Astrocyte (in vitro differentiated cells and primary cell): ENCODE measurements at regions not wholly inside any gene's neighbourhood (a gene's known extent, or its start where the extent isn't known, plus 50 kb on each side); places are given as distances from the start of the nearest gene placed in this dataset.

Experiments used
- DNase-seq: peaks from one replicate; pipeline ENCODE4 v3.0.0-alpha.2; 2010; ENCODE audit warnings: low read depth
- FAIRE-seq: peaks from 2 replicates; lab custom pipeline; 2011; peaks lifted over from hg19 to GRCh38; lab: Jason Lieb, UNC
- H2AFZ ChIP-seq: 2 replicates; pipeline ENCODE4 v1.6.0; 2012; ENCODE audit warnings: low read depth, low read length, inconsistent platforms
- H3K27ac ChIP-seq: 2 replicates; pipeline ENCODE4 v1.5.1; 2011; ENCODE audit warnings: low read depth, low read length, inconsistent platforms
- H3K27me3 ChIP-seq: 2 replicates; pipeline ENCODE4 v1.6.0; 2011; ENCODE audit warnings: low read length, inconsistent platforms; ENCODE audit not compliant: insufficient read depth
- H3K36me3 ChIP-seq: 2 replicates; pipeline ENCODE4 v1.5.1; 2011; ENCODE audit warnings: low read length, inconsistent platforms; ENCODE audit not compliant: insufficient read depth
- H3K4me1 ChIP-seq: 2 replicates; pipeline ENCODE4 v1.5.1; 2011; ENCODE audit warnings: low read length, inconsistent platforms; ENCODE audit not compliant: insufficient read depth
- H3K4me2 ChIP-seq: 2 replicates; pipeline ENCODE4 v1.6.0; 2012; ENCODE audit warnings: low read length, inconsistent platforms
- H3K4me3 ChIP-seq: 2 replicates; pipeline ENCODE4 v1.5.1; 2011; ENCODE audit warnings: low read depth, mild to moderate bottlenecking, low read length, inconsistent platforms; ENCODE audit not compliant: insufficient read depth
- H3K79me2 ChIP-seq: 2 replicates; pipeline ENCODE4 v1.6.0; 2012; ENCODE audit warnings: mild to moderate bottlenecking, low read length, inconsistent platforms; ENCODE audit not compliant: insufficient read depth
- H3K9ac ChIP-seq: 2 replicates; pipeline ENCODE4 v1.6.0; 2012; ENCODE audit warnings: mild to moderate bottlenecking, low read length, inconsistent platforms
- H3K9me3 ChIP-seq: 2 replicates; pipeline ENCODE4 v1.5.1; 2012; ENCODE audit warnings: low read depth, mild to moderate bottlenecking, low read length, inconsistent platforms; ENCODE audit not compliant: insufficient read depth
- H4K20me1 ChIP-seq: 2 replicates; pipeline ENCODE4 v1.6.0; 2012; ENCODE audit warnings: low read length, inconsistent platforms; ENCODE audit not compliant: insufficient read depth
- H3K27ac Mint-ChIP-seq: one replicate; pipeline ENCODE4 v1.8.0; 2021; ENCODE audit warnings: mild to moderate bottlenecking, mixed read lengths; ENCODE audit not compliant: unreplicated experiment
- H3K27me3 Mint-ChIP-seq: one replicate; pipeline ENCODE4 v1.8.0; 2021; ENCODE audit warnings: low read depth, mixed read lengths; ENCODE audit not compliant: unreplicated experiment
- H3K36me3 Mint-ChIP-seq: one replicate; pipeline ENCODE4 v1.8.0; 2021; ENCODE audit warnings: low read depth, mixed read lengths; ENCODE audit not compliant: unreplicated experiment
- H3K4me1 Mint-ChIP-seq: one replicate; pipeline ENCODE4 v1.8.0; 2021; ENCODE audit warnings: low read depth, mixed read lengths; ENCODE audit not compliant: unreplicated experiment
- H3K4me3 Mint-ChIP-seq: one replicate; pipeline ENCODE4 v1.8.0; 2021; ENCODE audit warnings: mild to moderate bottlenecking, moderate library complexity, mixed read lengths; ENCODE audit not compliant: unreplicated experiment
- H3K9me3 Mint-ChIP-seq: one replicate; pipeline ENCODE4 v1.8.0; 2021; ENCODE audit warnings: mild to moderate bottlenecking, mixed read lengths; ENCODE audit not compliant: unreplicated experiment
- EZH2 ChIP-seq: IDR thresholded peaks from 2 replicates; pipeline ENCODE4 v1.6.1; 2012; ENCODE audit warnings: mild to moderate bottlenecking, low read length, inconsistent platforms; ENCODE audit not compliant: insufficient read depth
- TF ChIP-seq, protein P1 (sequence below): IDR thresholded peaks from 2 replicates; pipeline ENCODE4 v1.5.1; 2011; ENCODE audit warnings: low read depth, mild to moderate bottlenecking, inconsistent platforms, low read length, moderate library complexity; ENCODE audit not compliant: insufficient read depth

DNA sequence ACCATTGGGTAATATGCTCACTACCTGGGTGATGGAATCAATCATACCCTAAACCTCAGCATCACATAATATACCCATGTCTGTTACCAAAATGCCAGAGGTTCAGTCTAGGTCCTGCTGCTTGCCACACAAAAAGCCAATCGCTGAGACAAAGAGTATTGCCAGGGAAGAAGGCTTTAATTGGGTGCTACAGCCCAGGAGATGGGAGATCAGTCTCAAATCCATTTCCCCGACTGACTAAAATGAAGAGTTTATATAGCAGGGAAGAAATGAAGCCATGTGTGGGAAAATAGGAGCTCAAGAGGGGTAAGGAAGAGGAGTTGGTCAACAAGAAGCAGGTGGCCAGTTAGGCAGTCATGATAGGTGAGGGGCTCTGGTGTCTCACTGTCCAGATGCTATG lies 149.6 kb downstream of the QRSL1 start:
- H3K9me3 Mint-ChIP-seq: peaks cover 12% of the 10 kb centered on the region
- H3K4me2 ChIP-seq: no peak overlapping the region
- H2AFZ ChIP-seq: no peak overlapping the region
- no peak overlapping the region for H3K27ac Mint-ChIP-seq
- no peaks in the 10 kb centered on the region for H4K20me1 ChIP-seq
- H3K4me1 ChIP-seq: no peaks in the 10 kb centered on the region
- DNase-seq (no peak), FAIRE-seq (no peak)
- TF ChIP-seq EZH2: no peak
- TF ChIP-seq, protein P1, sequence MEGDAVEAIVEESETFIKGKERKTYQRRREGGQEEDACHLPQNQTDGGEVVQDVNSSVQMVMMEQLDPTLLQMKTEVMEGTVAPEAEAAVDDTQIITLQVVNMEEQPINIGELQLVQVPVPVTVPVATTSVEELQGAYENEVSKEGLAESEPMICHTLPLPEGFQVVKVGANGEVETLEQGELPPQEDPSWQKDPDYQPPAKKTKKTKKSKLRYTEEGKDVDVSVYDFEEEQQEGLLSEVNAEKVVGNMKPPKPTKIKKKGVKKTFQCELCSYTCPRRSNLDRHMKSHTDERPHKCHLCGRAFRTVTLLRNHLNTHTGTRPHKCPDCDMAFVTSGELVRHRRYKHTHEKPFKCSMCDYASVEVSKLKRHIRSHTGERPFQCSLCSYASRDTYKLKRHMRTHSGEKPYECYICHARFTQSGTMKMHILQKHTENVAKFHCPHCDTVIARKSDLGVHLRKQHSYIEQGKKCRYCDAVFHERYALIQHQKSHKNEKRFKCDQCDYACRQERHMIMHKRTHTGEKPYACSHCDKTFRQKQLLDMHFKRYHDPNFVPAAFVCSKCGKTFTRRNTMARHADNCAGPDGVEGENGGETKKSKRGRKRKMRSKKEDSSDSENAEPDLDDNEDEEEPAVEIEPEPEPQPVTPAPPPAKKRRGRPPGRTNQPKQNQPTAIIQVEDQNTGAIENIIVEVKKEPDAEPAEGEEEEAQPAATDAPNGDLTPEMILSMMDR: no peak
- H3K79me2 ChIP-seq: no peaks in the 10 kb centered on the region
- no peak overlapping the region for H3K9ac ChIP-seq
- H3K36me3 ChIP-seq: no peaks in the 10 kb centered on the region
- H3K9me3 ChIP-seq: peaks cover 6% of the 10 kb centered on the region
- H3K4me3 ChIP-seq: no peak overlapping the region
- no peak overlapping the region for H3K4me3 Mint-ChIP-seq
- no peaks in the 10 kb centered on the region for H3K36me3 Mint-ChIP-seq
- H3K27me3 ChIP-seq: no peaks in the 10 kb centered on the region
- no peak overlapping the region for H3K27ac ChIP-seq
- peaks cover 5% of the 10 kb centered on the region for H3K27me3 Mint-ChIP-seq
- peaks cover 9% of the 10 kb centered on the region for H3K4me1 Mint-ChIP-seq

DNA sequence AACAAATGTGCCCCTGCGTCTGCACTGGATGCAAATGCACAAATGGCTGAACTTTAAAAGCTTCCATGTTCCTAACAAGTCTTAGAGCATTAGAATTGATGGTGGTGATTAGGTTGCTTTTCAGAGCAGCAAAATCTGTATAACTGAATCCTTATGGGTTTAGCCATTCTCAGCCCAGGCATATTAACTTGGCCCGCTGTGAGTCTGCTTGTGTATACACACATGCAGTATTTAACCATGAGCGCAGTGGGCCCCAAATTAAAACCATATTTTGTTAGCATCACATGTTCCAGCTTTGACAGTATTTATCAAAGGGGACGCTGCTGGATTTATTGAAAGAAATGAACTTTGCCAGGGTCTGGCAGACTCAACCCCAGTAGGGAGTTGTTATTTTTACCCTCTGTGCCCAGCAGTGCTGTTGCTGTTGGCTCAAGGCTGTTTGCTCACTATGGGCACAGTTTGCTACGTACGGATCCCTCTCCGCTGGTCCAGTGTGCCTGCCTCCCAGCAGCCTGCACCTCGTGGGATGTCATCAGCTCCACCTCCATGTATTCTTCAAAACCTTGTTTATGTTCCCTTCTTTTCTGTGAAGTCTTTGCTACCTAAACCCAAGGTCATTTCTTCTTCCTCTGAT lies 144.7 kb downstream of the QRSL1 start:
- H3K4me3 ChIP-seq: no peak overlapping the region
- no peaks in the 10 kb centered on the region for H4K20me1 ChIP-seq
- H3K36me3 ChIP-seq: no peaks in the 10 kb centered on the region
- no peaks in the 10 kb centered on the region for H3K27me3 ChIP-seq
- H2AFZ ChIP-seq: no peak overlapping the region
- no peaks in the 10 kb centered on the region for H3K36me3 Mint-ChIP-seq
- no peak overlapping the region for H3K4me3 Mint-ChIP-seq
- H3K27ac ChIP-seq: no peak overlapping the region
- peaks cover 10% of the 10 kb centered on the region for H3K9me3 ChIP-seq
- no peaks in the 10 kb centered on the region for H3K4me1 ChIP-seq
- H3K4me1 Mint-ChIP-seq: no peaks in the 10 kb centered on the region
- FAIRE-seq (no peak), DNase-seq (no peak)
- peaks cover 17% of the 10 kb centered on the region for H3K9me3 Mint-ChIP-seq
- H3K27me3 Mint-ChIP-seq: peaks cover 9% of the 10 kb centered on the region
- no peak overlapping the region for H3K9ac ChIP-seq
- no peak overlapping the region for H3K27ac Mint-ChIP-seq
- no peak overlapping the region for H3K4me2 ChIP-seq
- TF ChIP-seq, protein P1: no peak
- TF ChIP-seq EZH2: no peak
- no peaks in the 10 kb centered on the region for H3K79me2 ChIP-seq

DNA sequence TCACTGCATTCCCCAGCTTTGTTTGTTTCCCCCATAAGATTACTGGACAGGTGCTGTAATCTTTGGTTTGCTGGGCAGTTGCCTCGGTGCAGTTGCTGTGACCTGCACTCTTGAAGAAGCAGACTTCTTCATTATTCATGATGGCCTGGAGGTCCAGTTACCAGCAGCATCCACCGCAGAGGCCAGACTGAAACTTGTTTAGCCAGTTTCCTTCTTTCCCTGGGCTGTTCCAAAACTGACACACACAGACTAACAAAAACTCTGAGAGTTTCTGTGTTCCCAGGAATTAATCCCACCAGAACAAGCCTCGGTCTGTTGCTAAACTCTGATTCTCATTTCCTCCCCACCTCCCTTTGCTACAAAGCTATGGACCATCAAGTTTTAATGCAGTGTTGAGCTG lies 144.1 kb downstream of the QRSL1 start:
- no peak overlapping the region for H3K27ac Mint-ChIP-seq
- Histone ChIP-seq H3K4me3 (no peak overlapping the region), H3K27me3 (no peaks in the 10 kb centered on the region), H3K4me2 (no peak overlapping the region), H3K4me1 (no peaks in the 10 kb centered on the region), H4K20me1 (no peaks in the 10 kb centered on the region), H3K9ac (no peak overlapping the region), H3K79me2 (no peaks in the 10 kb centered on the region), H3K27ac (no peak overlapping the region), H3K9me3 (peaks cover 4% of the 10 kb centered on the region), H3K36me3 (no peaks in the 10 kb centered on the region), H2AFZ (no peak overlapping the region)
- peaks cover 16% of the 10 kb centered on the region for H3K9me3 Mint-ChIP-seq
- no peaks in the 10 kb centered on the region for H3K36me3 Mint-ChIP-seq
- DNase-seq: no peak
- H3K4me1 Mint-ChIP-seq: no peaks in the 10 kb centered on the region
- H3K4me3 Mint-ChIP-seq: no peak overlapping the region
- no peak for TF ChIP-seq EZH2
- TF ChIP-seq, protein P1: no peak
- peaks cover 9% of the 10 kb centered on the region for H3K27me3 Mint-ChIP-seq
- no peak for FAIRE-seq
